HEK293T (cell line): ENCODE measurements at regions not wholly inside any gene's neighbourhood (a gene's known extent, or its start where the extent isn't known, plus 50 kb on each side); places are given as distances from the start of the nearest gene placed in this dataset.

Source experiments
- ARNT ChIP-seq: fragments of 450-650 bp; IDR thresholded peaks from 2 replicates; pipeline ENCODE4 v1.6.1; 2017; ENCODE audit warnings: mild to moderate bottlenecking
- BHLHE40 ChIP-seq: fragments of 450-650 bp; IDR thresholded peaks from 2 replicates; pipeline ENCODE4 v1.6.1; 2016; ENCODE audit warnings: mild to moderate bottlenecking, moderate library complexity, borderline replicate concordance
- ELF4 ChIP-seq: fragments of 450-650 bp; IDR thresholded peaks from 2 replicates; pipeline ENCODE4 v1.6.1; 2017; ENCODE audit warnings: antibody characterized with exemption
- FOXA1 ChIP-seq: fragments of 450-650 bp; IDR thresholded peaks from 2 replicates; pipeline ENCODE4 v1.6.1; 2016; ENCODE audit warnings: mild to moderate bottlenecking
- FOXM1 ChIP-seq: fragments of 450-650 bp; IDR thresholded peaks from 2 replicates; pipeline ENCODE4 v1.6.1; 2017; ENCODE audit warnings: mild to moderate bottlenecking, borderline replicate concordance
- HDGF ChIP-seq: fragments of 450-650 bp; IDR thresholded peaks from 2 replicates; pipeline ENCODE4 v1.6.1; 2017; ENCODE audit warnings: antibody characterized with exemption, borderline replicate concordance
- L3MBTL2 ChIP-seq: fragments of 450-650 bp; conservative IDR thresholded peaks from 2 replicates; pipeline ENCODE4 v1.6.1; 2016; ENCODE audit warnings: mild to moderate bottlenecking
- LEF1 ChIP-seq: fragments of 450-650 bp; IDR thresholded peaks from 2 replicates; pipeline ENCODE4 v1.6.1; 2017; ENCODE audit warnings: mild to moderate bottlenecking, borderline replicate concordance
- NFRKB ChIP-seq: fragments of 450-650 bp; IDR thresholded peaks from 2 replicates; pipeline ENCODE4 v1.6.1; 2016; ENCODE audit warnings: mild to moderate bottlenecking, moderate library complexity
- SP1 ChIP-seq: fragments of 450-650 bp; IDR thresholded peaks from 2 replicates; pipeline ENCODE4 v1.6.1; 2017
- SUZ12 ChIP-seq: fragments of 450-650 bp; IDR thresholded peaks from 2 replicates; pipeline ENCODE4 v1.6.1; 2016; ENCODE audit warnings: mild to moderate bottlenecking
- TARDBP ChIP-seq: fragments of 450-650 bp; IDR thresholded peaks from 2 replicates; pipeline ENCODE4 v1.6.1; 2016

- no peak for TF ChIP-seq HDGF
- TF ChIP-seq BHLHE40 = no peak
- no peak for TF ChIP-seq ARNT
- TF ChIP-seq FOXM1 = no peak
- no peak for TF ChIP-seq FOXA1
- no peak for TF ChIP-seq SP1
- TF ChIP-seq LEF1 = no peak
- TF ChIP-seq SUZ12 = no peak
- TF ChIP-seq TARDBP = no peak
- no peak for TF ChIP-seq NFRKB
- TF ChIP-seq ELF4 = no peak
- no peak for TF ChIP-seq L3MBTL2
These were observed 117.5 kb upstream of the DYRK2 start for GRCh38 chr12:67531051-67531450.
